ENCODE measurements at regions not wholly inside any gene's neighbourhood (a gene's known extent, or its start where the extent isn't known, plus 50 kb on each side); places are given as distances from the start of the nearest gene placed in this dataset.
"Not testable (repeated sequence)": the region's sequence is repeated elsewhere in the genome, so short reads cannot be mapped to it uniquely, and the experiment has no call there.

DNA sequence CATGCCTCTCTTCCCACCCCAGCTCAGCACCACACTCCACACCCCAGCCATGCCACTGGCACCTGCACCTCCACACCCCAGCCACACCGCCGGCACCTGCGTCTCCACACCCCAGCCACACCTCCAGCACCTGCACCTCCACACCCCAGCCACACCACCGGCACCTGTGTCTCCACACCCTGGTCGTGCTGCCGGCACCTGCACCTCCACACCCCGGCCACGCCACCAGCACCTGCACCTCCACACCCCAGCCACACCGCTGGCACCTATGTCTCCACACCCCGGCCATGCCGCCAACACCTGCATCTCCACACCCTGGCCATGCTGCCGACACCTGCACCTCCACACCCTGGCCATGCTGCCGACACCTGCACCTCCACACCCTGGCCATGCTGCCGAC, 389.7 kb upstream of the MYT1L start:
- not testable (repeated sequence) for DNase-seq (ENCODE audit: low read depth, low spot score)

DNA sequence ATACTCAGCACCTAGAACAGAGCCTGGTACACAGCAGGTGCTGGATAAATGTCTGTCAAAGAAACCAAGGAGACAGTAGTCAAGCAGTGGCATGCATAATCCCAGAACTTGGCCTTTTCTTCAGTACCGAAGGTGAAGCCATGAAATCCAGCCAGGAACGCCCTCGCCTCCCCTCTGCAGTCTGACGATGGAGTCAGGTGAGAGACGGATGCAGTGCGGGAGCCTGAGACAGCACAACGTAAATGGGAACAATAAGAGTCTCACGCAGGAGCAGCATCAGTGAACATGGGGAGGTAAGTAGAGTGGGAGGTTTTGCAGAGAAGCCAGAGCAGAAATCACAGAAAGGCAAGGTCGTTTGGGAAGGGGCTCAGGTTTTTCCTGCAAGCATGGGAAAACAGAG, 389.3 kb upstream of the MYT1L start:
- no peak for DNase-seq (ENCODE audit: low read depth, low spot score)

DNA sequence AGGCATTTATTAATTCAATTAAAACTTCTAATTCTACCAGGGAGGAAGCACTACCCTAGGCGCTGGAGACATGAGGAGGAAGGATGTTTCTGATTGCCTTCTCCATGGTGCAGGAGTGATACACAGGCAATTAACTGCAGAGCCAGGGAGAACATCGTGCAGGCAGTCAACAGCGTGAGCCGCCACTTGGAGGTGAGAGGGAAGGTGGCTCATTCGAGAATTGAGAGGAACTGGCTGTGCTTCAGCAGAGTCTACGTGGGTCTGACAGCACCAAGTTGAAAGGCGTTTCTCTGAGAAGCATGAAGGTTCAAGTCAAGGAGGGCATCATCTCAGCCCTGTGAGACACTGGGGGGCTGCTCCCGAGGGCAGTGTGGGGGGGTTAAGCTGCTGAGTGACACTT, 388.7 kb upstream of the MYT1L start:
- no peak for DNase-seq (ENCODE audit: low read depth, low spot score)

DNA sequence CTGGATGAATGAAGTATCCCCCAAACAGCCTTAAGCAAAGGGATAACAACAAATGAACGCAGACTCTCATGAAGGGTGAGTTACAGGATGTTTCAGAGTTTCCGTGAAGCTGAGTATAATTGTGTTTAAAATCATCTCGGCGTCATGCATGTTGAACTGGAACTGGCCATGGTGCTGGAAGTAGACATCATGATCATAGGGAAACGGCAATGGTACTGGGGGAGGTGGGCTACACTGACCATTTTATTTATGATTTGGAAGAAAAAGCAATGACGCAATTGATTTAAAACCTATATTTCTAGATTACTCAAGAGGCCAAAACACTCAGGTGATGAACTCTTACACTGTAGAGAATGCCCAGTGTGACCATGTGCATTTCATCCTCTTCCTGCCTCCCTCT, 387.9 kb upstream of the MYT1L start:
- peak; percentile 25 for DNase-seq (ENCODE audit: low read depth, low spot score)

DNA sequence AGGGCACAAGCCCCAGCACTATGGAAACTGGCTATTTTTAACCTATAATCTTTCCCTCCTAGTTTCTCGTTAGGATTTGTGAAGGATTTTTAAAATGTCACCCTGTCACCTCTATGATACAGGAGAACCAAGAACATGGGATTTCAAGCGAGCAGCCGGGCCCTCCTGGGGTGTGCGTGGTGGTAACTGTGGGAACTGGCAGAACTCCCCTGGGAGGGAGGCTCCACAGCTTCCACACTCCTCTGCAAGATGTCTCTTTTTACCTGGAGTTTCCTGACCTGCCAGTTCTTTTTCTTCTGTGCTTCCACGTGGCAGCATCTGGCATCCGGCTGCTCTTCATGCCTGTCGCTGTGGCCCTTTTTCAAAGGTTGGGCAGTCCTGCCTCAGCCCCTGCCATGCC, 386.3 kb upstream of the MYT1L start:
- DNase-seq (ENCODE audit: low read depth, low spot score): no peak

DNA sequence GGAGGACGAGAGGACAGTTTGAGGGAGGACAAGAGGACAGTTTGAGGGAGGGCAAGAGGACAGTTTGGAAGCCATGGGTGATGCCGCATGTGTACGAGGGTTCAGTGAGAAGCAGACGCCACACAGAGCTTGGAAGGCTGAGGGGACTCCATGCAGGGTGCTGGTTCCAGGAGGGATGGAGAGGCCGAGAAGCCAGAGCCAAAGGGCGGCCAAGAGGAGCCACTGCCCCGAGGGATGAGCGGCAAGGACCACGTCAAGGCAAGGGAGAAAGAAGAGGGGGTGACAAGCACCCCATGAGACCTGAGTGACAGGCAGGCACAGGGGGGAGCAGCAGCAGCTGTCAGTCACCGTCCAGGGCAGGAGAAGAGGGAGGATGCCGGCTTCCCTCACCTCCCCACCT, 385.7 kb upstream of the MYT1L start:
- no peak for DNase-seq (ENCODE audit: low read depth, low spot score)

DNA sequence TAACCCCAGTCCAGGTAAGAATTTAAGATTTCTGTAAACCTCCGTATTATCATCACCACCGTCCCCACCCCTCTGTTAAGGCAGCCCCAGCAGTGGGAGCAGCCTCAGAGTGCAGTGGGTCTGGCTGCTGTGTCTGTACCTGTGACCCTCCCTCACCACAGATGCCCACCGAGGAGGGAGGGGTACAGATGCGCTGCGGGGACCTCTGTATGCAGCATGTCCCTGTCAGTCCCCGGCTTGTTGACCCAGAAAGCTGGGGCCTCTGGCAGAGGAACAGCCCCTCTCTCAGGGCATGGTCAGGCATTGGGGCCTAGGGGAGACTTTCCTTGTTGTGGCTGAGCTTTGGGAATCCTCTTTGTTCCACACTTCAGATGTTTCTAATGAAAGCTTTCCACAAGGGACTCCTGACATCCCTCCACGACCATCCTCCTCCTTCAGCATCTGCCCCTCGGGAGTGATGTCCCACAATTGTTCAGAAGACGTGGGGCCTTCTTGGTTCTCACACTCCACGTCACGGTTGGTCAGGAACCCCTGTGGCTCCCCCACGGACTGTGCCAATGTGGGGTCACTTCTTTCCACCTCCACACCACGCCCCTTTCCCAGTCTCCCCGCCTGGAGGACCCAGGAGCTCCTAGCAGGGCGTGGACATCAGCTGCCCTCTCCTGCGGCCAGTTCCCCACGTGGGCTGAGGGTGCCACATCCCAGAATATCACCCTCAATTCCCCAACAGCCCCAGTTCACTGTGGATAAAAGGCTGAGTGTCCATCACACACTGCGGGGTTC, 384.2 kb upstream of the MYT1L start:
- no peak for DNase-seq (ENCODE audit: low read depth, low spot score)

DNA sequence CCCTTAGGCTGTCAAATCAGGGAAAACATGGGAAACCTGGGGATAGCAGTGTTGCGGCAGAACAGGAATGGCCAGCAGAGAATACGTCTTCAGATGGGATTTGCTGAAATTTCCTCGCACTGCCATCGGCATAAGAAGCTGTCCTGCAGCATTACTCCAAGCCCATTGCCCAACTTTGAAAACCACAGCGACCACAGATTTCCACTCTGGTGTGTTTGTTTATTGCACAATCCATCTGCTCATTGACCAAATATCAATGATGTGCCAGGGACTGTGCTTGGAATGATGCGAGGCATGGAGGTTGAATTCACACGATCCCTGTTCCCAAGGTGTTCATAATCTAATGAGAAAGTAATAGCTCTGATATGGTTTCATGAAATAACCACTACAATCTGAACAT, 383.3 kb upstream of the MYT1L start:
- DNase-seq (ENCODE audit: low read depth, low spot score): no peak

DNA sequence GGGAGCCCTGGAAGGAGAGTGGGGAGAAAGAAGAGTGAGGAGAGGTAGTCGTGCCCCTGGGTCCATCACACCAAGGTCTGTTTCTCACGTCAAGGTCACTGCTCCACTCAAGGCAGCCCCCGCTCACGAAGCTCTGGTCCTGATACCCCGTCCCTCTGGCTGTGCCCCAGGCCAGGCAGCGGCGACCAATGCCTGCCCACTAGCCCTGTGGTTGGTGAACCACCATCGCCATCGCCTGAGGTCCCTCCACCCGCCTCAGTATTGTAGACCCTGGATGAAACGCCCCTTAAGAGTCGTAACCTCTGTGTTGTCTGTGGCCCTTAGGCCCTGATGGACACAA, 378.3 kb upstream of the MYT1L start:
- no peak for DNase-seq (ENCODE audit: low read depth, low spot score)

DNA sequence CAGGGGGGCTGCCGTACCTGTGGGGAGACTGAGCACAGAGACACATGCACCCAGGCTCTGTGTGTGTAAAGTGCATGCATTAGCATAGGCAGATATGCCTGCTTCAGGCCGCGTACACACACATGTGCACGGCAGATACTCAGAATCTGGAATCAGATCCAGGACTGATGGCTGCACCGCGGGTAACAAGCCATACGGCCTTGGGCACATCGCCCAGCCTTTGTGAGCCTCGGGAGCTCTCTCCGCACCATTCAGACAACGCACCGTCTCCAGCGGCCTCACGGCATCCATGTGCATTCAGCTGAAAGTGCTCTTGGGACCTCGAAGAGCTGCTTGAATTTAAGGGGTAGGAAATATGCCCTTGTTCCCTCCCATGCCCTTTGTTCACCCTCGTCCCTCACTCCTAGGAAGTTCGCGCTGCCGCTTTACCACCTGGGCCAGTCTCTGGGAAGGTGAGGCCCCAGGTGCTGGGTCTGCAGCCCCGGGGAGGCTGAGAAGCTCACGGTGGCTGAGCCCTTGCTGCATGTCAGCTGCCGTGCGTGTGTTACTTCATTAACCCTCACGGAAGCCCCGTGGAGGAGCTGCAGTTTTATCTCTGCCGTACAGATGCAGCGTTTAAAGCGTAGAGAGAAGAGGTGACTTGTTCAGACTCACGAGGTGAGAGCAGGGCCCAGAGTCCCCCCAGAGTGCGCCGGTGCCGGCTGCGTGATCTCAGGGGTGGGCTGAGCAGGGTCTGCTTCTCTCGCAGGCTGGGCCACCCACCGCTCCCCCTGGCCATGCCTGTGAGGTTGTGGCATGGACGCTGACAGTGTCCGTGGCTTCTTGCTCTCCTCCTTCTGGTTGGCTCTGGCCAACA, 377.7 kb upstream of the MYT1L start:
- DNase-seq (ENCODE audit: low read depth, low spot score): no peak

DNA sequence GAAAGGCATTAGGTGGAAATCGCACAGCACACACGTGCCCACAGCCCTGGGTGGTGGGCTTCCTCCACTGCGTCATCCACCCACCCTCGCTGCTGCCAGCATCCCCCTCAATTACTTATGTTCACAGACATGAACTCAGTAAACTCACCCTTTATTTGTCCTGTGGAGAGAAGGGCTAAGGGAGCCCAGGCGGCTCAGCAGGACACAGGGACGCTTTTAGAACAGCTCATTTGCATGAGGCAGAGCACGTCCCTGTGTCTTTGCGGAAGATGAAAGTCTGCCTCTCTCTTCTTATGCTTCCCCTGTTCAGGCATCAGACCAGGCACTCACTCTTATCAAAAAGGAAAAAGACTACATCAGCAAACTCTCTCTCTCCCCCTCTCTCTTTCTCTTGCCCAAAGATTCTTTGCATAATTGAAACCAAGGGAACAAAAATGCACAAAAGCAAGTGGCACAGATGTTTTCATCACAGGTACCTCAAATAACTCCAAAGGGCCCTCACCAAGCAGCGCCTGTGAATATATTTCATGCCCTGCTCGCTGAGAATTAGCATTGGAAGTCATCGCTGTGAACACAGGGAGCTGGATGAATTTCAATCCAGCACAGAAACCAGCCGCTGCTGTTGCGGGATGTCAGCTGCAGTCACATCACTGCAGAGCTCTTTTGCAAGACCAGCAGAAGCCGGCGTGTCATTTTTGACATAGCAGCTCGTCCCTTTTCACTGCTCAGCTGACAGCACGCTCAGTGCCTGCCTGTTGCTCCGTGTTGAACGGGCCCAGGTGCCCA, 376.3 kb upstream of the MYT1L start:
- peak; percentile 4 for DNase-seq (ENCODE audit: low read depth, low spot score)

DNA sequence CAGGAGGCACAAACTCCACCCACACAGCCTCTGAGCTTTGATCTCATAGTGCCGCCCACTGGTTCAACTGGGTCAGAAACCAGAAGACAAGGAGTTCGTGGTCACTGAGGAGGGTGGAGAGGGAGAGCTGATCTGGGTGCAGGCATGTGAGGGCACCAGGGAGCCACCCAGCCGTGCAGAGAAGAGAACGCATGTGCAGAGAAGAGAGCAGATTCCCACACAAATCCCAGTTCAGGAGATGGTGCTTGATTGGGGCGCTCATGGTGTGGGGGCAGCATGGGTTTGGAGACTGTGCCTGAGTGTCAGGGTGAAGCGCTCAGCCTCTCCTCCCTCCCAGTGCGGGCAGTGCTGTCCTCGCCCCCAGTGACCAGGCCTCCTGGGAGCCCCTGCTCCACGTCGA, 375.2 kb upstream of the MYT1L start:
- DNase-seq (ENCODE audit: low read depth, low spot score): no peak

DNA sequence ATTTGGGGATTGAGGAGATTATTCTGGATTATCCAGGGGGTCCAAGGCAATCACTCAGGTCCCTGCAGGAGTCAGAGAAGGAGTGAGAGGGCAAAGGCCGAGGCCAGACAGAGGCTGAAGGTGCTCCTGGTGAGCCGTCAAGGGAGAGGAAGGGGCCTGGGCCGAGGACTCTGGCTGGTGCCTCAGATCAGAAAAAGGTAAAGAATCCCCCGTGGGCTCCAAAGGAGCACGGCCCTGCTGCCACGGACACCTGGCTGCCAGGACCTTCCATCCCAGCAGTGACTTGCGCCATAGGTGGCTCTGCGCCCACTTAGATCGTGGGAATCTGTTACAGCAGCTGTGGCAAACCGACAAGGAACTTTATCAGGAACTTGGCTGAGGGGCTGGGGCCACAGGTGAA, 374.8 kb upstream of the MYT1L start:
- no peak for DNase-seq (ENCODE audit: low read depth, low spot score)

DNA sequence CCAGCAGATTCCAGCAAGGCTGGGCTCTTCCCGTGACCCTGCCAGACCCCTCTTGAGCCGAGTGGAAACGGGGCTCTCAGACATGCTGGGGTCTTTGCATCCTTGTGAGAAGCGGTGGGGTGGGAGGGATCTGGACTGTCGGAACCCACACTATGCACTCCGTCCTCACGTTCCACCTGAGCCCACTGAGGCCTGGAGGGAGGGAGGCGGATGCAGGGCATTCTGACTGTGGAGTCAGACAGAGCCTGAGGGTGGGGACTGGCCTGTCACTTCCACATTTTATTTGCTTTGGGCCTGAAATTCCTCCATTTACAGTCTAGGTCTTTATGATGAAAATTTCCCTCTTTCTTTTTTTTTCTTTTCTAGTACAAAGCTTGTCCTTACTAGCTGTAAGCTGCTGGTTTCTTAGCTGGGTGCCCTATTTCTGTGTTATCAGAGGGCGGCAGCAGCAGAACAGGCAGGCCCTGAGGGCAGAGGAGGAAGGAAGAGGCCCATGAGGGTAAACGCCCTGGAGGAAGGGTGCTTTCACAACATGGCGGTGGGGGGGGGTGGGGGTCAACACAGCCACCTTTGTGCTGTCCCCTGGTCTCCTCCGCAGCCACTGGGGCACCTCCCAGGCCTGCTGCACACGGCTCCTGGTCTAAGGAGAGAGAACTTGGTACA, 373.5 kb upstream of the MYT1L start:
- no peak for DNase-seq (ENCODE audit: low read depth, low spot score)

DNA sequence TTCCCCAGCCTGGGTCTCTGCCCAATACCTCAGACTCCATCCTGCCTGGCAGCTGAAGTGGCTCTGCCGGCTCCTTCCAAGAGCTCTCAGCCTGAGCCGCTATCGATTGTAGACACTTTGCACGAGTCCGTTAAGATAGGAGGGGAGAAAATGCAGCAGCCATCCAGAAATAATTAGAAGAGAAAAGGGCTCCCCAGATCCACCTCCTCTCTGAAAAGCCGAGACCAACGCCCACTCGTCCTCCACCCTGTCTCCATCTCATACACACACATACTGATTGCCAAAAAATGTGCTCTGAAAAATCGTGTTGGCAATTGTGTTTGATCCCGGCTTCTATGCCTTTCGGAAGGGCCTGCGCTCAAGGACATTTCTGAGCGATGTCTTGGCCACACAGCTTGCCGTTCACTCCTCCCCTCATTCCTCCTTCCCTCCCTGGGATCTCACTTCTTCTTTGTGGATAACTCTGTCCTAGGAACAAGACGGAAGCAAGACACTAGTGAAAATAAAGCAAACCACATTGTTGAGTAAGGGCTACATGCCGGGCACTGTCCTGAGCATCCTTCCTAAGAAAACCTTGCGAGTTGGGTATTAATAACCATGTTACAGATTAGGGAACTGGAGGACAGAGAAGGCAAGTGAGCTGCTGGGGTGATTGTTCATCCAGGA, 372.8 kb upstream of the MYT1L start:
- DNase-seq (ENCODE audit: low read depth, low spot score): no peak

DNA sequence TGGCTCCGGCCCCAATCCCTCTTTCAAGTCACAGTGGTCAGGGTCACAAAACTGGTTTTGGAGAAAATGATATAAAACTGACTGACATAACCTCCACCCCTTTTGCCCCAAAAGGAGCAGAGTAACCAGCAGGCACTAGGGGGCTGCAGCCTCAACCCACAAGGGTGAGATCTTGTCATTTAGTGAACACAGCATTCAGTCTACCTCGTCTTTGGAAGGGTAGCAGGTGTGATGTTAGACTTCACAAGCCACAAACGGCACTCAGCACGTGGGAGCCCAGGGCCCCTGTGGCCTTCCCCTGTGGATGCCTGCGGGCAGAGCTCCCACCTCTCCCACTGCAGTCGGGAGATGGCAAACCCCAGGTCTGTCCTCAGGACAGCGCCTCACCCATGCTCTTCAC, 372.1 kb upstream of the MYT1L start:
- DNase-seq (ENCODE audit: low read depth, low spot score): no peak

DNA sequence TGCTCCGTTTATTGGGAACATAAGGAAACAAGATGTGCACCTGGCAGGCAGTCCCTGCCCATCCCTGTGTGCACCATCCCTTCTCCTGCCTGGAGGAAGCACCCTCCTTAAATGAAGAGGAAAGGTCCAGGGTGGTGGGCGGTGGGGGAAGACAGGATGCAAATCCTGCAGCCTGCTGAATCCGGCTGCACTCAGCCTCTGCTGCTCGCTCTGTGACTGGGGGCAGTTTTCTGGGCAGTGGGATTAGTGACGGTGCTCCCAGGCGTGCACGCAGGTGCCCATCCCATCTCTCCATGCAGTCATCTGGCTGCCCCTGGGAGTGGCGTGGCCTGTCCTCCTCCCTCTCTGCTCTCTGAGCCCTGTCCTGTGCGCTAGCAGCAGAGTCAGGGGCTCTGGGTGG, 371.3 kb upstream of the MYT1L start:
- no peak for DNase-seq (ENCODE audit: low read depth, low spot score)

DNA sequence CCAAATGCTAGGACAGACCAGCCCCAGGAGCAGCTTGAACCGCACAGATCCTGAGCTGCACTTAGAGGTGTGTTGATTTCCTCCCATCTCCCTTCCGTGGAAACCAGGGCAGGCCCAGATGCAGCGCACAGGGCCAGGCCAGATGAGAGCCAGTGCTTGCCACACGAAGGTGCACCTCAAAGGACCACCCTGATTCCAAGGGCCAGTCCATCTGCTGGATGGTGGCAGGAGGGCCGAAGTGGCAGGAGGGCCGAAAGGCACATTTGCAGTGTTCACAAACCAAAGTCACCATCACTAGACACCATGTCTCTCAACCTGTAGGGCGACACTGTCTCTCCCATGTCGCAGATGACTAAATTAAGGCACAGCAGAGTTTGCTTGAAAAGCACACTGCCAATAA, 370.7 kb upstream of the MYT1L start:
- DNase-seq (ENCODE audit: low read depth, low spot score): no peak

DNA sequence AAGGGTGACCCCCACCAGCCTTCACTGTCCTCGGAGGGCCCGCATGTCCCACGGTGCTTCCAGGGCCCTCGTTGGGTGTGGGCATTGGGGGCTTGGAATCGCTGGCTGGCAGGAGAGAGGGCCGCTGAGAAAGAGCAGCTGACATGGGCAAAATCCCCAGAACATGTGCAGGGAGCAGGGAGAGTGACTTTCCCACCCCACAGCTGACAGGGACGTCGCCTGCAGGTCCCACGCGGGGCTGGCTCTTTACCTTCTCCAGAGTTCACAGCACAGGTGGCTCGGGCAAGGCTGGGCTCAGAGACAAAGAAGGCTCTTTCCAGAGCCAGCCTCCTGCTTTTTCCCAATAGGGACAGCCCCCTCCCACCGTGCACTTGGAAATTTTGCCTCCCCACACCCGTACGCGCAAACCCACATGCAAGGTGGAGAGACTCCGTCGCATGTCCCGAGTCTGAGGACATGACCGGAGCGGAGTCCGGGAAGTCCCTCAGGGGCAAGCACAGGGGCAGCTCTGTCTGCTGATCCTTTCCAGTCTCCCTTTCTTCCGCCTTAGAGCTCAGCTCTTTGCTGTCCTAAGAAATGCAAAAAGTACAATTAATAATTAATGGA, 370.2 kb upstream of the MYT1L start:
- DNase-seq (ENCODE audit: low read depth, low spot score): no peak

DNA sequence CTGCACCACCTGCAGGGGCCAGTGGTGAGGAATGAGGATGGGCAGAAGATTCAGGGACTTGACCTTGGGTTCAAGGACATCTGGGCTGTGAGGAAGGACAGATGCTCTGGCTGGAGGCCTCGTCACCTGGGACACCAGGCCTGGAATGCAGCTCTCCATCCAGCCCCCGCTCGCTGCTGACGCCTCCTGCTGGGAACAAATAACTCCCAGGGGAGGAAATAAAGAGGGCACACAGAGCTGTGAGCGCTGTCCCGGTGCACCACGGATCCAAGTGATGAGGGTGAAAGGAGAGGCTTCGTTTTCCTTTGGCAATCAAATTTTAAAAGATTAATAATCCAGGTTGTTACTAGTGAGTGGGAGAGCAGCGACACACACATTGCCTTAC, 368.0 kb upstream of the MYT1L start:
- no peak for DNase-seq (ENCODE audit: low read depth, low spot score)

Measured in astrocyte of the hippocampus (primary cell).